Panc1 (cell line): ENCODE measurements at regions not wholly inside any gene's neighbourhood (a gene's known extent, or its start where the extent isn't known, plus 50 kb on each side); places are given as distances from the start of the nearest gene placed in this dataset.

ENCODE experiments used
- ATAC-seq: fragments of 200-7000 bp; cut with Tn5 transposase; 2 replicates; pipeline ENCODE4 v1.9.1; 2020; ENCODE audit warnings: mild to moderate bottlenecking, moderate library complexity
- BruUV-seq: library from RNA; stranded (reverse); fragments of 400-500 nt; replicated peaks from 2 replicates; lab custom pipeline; 2021; lab: Mats Ljungman, UMichigan
- CTCF ChIA-PET: fragments of 300-600 bp; sonication (Branson Sonifier 250); formaldehyde crosslinking; loops from one replicate; lab custom pipeline; 2022; ENCODE audit warnings: antibody characterized with exemption; lab: Charles Lee
- POLR2A ChIA-PET: fragments of 300-600 bp; sonication (Branson Sonifier 250); formaldehyde crosslinking; loops from one replicate; lab custom pipeline; 2022; ENCODE audit warnings: antibody characterized with exemption; lab: Charles Lee
- DNase-seq: peaks from one replicate; pipeline ENCODE4 v3.0.0-alpha.2; 2010; ENCODE audit warnings: low read depth, low spot score
- H3K27ac ChIP-seq: 2 replicates; pipeline ENCODE4 v1.5.1; 2011; ENCODE audit warnings: mild to moderate bottlenecking, low read length, inconsistent platforms
- H3K27me3 ChIP-seq: fragments of 200-500 bp; sonication (Bioruptor generic); 2 replicates; pipeline ENCODE4 v1.6.0; 2014; ENCODE audit warnings: low read length, inconsistent platforms; ENCODE audit not compliant: control insufficient read depth, insufficient read depth
- H3K36me3 ChIP-seq: fragments of 200-500 bp; sonication (Bioruptor generic); 2 replicates; pipeline ENCODE4 v1.5.1; 2014; ENCODE audit warnings: inconsistent platforms, mild to moderate bottlenecking, low read length, moderate library complexity; ENCODE audit not compliant: control insufficient read depth, insufficient read depth
- H3K4me1 ChIP-seq: 2 replicates; pipeline ENCODE4 v1.5.1; 2011; ENCODE audit warnings: inconsistent platforms, mild to moderate bottlenecking, low read length, moderate library complexity; ENCODE audit not compliant: control insufficient read depth, insufficient read depth
- H3K4me3 ChIP-seq, 2 experiments: 2 replicates each; pipeline ENCODE4 v1.5.1; 2011 to 2012; ENCODE audit warnings: low read depth in 2 of 2, low read length in 2 of 2, mild to moderate bottlenecking in 2 of 2, inconsistent platforms in 1 of 2, moderate library complexity in 1 of 2
- H3K9me3 ChIP-seq: fragments of 200-500 bp; sonication (Bioruptor generic); 2 replicates; pipeline ENCODE4 v1.5.1; 2014; ENCODE audit warnings: low read depth, mild to moderate bottlenecking, inconsistent platforms, low read length, moderate library complexity; ENCODE audit not compliant: control insufficient read depth, insufficient read depth
- POLR2AphosphoS5 ChIP-seq: IDR thresholded peaks from 2 replicates; pipeline ENCODE4 v1.6.1; 2012; ENCODE audit warnings: mild to moderate bottlenecking, low read depth, low read length, moderate library complexity
- SIN3A ChIP-seq: IDR thresholded peaks from 2 replicates; pipeline ENCODE4 v1.6.1; 2012; ENCODE audit warnings: low read depth, mild to moderate bottlenecking, low read length, moderate library complexity, borderline replicate concordance; ENCODE audit not compliant: insufficient read depth
- TCF7L2 ChIP-seq: IDR thresholded peaks from 2 replicates; pipeline ENCODE4 v1.6.1; 2011; ENCODE audit warnings: mild to moderate bottlenecking, low read depth, low read length, inconsistent platforms
- in situ Hi-C: cut with HindIII; loops from 2 replicates; pipeline ENCODE4 v1.10.0; 2016; ENCODE audit warnings: low sequenced_read_pairs, low pct_unique_long_range_greater_than_20kb
- intact Hi-C: fragments of 100-400 bp; cut with micrococcal nuclease; formaldehyde crosslinking; loops from one replicate; pipeline ENCODE4 v1.10.0; 2022; ENCODE audit not compliant: unreplicated experiment
- TF ChIP-seq, protein P1 (sequence below): fragments of 450-650 bp; IDR thresholded peaks from 2 replicates; pipeline ENCODE4 v1.5.1; 2017; ENCODE audit warnings: mild to moderate bottlenecking
- TF ChIP-seq, protein P2 (sequence below), 2 experiments: IDR thresholded peaks; 2 replicates each; pipeline ENCODE4 v1.6.1; 2011 to 2012; ENCODE audit warnings: low read depth in 2 of 2, control low read depth in 1 of 2, low read length in 1 of 2, mild to moderate bottlenecking in 1 of 2, moderate library complexity in 1 of 2; ENCODE audit not compliant: insufficient read depth in 1 of 2

DNA sequence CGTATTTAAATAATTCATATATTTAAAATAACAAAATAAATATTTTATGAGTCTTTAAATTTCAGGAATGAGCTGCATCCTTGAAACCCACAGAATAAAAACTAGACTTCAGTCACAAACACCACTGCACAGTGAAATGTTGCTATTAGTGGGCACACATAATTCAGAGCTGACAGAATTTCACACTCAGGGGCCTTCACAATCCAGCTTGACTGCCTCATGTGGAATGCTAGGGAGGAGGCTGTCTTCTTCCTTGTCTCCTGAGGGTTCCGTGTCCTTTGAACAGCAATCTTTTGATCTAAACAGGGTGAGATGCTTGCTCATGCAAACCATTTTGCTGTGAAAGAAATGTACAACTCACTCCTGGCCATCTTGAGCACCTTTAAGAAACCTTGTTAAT, 346.7 kb downstream of the CCSER2 start:
- ChIA-PET CTCF (no interaction called here), POLR2A (no interaction called here)
- no peak overlapping the region for H3K4me3 ChIP-seq
- in situ Hi-C loops (no loop called here), intact Hi-C loops (no loop called here)
- H3K4me1 ChIP-seq = no peaks in the 10 kb centered on the region
- ATAC-seq = no peak
- no peaks in the 10 kb centered on the region for H3K9me3 ChIP-seq
- no peak overlapping the region for H3K27ac ChIP-seq
- H3K27me3 ChIP-seq = peaks cover 6% of the 10 kb centered on the region; the same call in 1 of the 2 replicates
- H3K36me3 ChIP-seq = no peaks in the 10 kb centered on the region
- no TSS peak for BruUV-seq
- DNase-seq = no peak
- no peak for TF ChIP-seq POLR2AphosphoS5

DNA sequence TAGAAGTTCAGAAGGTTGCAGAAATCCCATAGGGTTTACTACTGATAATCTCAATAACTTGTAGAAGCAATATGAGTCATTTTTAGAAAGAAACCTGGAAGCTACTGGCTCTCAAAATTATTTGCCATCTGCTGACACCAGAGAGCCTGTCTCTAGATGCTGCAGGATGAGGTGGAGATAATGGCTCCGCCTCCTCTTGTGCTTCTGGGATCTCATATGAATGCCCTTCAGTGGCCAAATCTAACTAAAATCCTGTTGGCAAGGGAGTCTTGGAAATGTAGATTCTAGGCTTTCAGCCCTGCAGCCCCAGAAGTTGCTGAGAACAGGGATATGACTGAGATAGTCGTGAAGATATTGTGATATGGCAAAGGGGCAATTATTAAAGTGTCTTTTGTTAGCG, 348.1 kb downstream of the CCSER2 start:
- Histone ChIP-seq H3K9me3 (no peaks in the 10 kb centered on the region), H3K4me1 (no peaks in the 10 kb centered on the region), H3K27me3 (peaks cover 6% of the 10 kb centered on the region; the same call in 1 of the 2 replicates), H3K4me3 (no peak overlapping the region), H3K27ac (no peak overlapping the region), H3K36me3 (no peaks in the 10 kb centered on the region)
- ATAC-seq (no peak), DNase-seq (no peak)
- ChIA-PET CTCF (no interaction called here), POLR2A (no interaction called here)
- BruUV-seq = no TSS peak
- intact Hi-C loops = no loop called here
- in situ Hi-C loops = no loop called here
- TF ChIP-seq POLR2AphosphoS5 (no peak), SIN3A (no peak), TCF7L2 (no peak)
- TF ChIP-seq, protein P1, sequence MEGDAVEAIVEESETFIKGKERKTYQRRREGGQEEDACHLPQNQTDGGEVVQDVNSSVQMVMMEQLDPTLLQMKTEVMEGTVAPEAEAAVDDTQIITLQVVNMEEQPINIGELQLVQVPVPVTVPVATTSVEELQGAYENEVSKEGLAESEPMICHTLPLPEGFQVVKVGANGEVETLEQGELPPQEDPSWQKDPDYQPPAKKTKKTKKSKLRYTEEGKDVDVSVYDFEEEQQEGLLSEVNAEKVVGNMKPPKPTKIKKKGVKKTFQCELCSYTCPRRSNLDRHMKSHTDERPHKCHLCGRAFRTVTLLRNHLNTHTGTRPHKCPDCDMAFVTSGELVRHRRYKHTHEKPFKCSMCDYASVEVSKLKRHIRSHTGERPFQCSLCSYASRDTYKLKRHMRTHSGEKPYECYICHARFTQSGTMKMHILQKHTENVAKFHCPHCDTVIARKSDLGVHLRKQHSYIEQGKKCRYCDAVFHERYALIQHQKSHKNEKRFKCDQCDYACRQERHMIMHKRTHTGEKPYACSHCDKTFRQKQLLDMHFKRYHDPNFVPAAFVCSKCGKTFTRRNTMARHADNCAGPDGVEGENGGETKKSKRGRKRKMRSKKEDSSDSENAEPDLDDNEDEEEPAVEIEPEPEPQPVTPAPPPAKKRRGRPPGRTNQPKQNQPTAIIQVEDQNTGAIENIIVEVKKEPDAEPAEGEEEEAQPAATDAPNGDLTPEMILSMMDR = no peak
- TF ChIP-seq, protein P2, sequence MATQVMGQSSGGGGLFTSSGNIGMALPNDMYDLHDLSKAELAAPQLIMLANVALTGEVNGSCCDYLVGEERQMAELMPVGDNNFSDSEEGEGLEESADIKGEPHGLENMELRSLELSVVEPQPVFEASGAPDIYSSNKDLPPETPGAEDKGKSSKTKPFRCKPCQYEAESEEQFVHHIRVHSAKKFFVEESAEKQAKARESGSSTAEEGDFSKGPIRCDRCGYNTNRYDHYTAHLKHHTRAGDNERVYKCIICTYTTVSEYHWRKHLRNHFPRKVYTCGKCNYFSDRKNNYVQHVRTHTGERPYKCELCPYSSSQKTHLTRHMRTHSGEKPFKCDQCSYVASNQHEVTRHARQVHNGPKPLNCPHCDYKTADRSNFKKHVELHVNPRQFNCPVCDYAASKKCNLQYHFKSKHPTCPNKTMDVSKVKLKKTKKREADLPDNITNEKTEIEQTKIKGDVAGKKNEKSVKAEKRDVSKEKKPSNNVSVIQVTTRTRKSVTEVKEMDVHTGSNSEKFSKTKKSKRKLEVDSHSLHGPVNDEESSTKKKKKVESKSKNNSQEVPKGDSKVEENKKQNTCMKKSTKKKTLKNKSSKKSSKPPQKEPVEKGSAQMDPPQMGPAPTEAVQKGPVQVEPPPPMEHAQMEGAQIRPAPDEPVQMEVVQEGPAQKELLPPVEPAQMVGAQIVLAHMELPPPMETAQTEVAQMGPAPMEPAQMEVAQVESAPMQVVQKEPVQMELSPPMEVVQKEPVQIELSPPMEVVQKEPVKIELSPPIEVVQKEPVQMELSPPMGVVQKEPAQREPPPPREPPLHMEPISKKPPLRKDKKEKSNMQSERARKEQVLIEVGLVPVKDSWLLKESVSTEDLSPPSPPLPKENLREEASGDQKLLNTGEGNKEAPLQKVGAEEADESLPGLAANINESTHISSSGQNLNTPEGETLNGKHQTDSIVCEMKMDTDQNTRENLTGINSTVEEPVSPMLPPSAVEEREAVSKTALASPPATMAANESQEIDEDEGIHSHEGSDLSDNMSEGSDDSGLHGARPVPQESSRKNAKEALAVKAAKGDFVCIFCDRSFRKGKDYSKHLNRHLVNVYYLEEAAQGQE (IDR thresholded peaks at IDR 0.05; ENCODE audit: insufficient read depth in 1 of 2, low read depth in 2 of 2, low read length in 1 of 2) = no peak

DNA sequence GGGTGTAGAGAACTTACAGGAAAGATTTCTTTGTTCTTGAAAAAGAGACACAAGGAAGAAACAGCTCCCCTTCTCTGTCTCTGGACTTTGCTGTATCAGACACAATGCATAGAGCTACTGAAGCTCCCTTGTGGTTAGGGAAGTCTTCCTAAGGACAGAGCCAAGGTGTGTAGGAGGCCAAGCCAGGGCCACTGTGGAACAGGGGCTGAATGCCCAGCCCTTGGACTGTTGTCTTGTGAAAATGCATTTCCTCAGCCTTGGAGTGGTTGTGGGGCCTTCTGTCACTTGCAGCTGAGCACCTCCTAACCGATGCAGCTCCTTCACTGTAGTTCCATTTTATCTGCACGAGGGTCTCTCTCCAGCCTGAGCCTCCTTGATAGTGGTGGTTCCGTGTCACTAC, 353.4 kb downstream of the CCSER2 start:
- Histone ChIP-seq H3K4me1 (no peaks in the 10 kb centered on the region), H3K9me3 (no peaks in the 10 kb centered on the region), H3K36me3 (no peaks in the 10 kb centered on the region), H3K27me3 (peaks cover 4% of the 10 kb centered on the region; the same call in 1 of the 2 replicates), H3K27ac (no peak overlapping the region), H3K4me3 (no peak overlapping the region)
- in situ Hi-C loops = no loop called here
- no TSS peak for BruUV-seq
- ChIA-PET CTCF (no interaction called here), POLR2A (no interaction called here)
- TF ChIP-seq SIN3A (no peak), POLR2AphosphoS5 (no peak), TCF7L2 (no peak)
- TF ChIP-seq, protein P2 (IDR thresholded peaks at IDR 0.05; ENCODE audit: insufficient read depth in 1 of 2, low read depth in 2 of 2, low read length in 1 of 2) = no peak
- TF ChIP-seq, protein P1 = no peak
- no peak for DNase-seq
- intact Hi-C loops = no loop called here
- ATAC-seq = no peak
